DMS 273 (cell line): ENCODE measurements at regions not wholly inside any gene's neighbourhood (a gene's known extent, or its start where the extent isn't known, plus 50 kb on each side); places are given as distances from the start of the nearest gene placed in this dataset.
A peak's percentile ranks its signal among the peaks of the same experiment; 100 is the strongest.

Source experiments
- DNase-seq: peaks from one replicate; lab custom pipeline; 2025; ENCODE audit not compliant: unreplicated experiment; lab: John Stamatoyannopoulos, UW

DNA sequence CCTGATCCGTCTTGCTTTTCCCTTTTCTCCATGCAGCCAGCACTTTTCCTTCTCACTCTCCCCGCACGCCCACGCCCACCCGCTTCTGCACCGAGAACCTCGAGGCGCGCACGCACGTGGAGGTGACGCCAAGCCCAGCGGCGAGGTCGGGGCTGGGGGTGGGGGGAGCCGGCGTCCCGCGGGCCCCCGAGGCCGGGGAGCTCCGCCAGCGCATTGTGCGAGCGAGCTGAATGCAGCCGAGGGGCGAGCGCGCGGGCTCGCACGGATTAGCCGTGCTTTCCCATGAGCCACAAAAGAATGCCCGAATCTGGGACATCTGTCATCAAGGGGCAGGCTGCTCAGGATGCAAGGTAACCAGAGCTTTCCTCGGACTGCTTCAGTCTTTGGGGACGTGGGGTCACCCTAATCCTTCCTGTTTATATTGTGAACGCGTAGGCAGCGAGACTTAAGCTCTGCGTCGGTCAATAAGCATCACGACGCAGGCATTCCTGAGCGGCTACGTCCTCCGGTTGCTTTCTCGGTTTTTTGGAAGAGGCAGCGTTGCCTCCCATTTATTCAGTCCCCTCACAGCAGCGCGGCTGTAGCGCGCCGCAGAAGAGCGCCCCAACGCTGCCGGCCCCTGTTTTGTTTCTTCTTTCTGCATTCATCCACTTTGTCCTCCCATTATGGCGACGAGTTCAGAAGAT is 67.3 kb upstream of the AKT3 start:
- peak; percentile 87 for DNase-seq

DNA sequence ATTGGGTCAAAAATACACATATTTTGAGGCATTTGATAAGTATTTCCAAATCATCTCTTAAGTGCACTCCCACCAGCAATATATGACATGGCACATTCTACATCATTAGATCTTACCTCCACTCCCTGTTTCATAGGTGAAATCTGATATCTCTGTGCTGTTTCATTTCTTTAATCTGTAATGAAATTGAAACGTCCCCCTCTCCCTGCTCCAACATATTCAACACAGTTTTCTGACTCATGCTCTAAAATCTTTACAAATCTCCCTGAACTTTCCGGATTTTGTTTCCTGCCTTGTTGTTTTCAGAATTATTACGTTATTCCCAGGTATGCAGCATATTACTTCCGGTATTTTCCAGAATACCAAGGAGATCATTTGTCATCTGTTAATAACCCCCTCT is 66.1 kb upstream of the AKT3 start:
- DNase-seq, result no peak

DNA sequence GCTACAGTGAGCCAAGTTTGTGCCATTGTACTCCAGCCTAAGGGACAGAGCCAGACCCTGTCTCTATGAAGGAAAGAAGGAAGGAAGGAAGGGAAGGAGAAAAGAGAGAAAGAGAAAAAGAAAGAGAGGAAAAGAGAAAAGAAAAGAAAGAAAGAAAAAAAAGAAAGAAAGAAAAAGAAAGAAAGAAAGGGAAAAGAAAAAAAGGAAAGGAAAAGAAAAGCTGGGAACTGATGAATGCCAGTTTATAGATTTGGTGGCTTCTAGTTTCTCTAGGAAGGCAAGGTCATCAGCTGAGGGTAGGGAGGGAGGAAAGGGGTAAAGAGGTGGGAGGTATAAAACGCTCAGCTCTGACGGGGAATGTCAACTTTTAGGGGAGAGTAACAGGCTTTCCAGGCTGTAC is 62.3 kb upstream of the AKT3 start:
- no peak for DNase-seq

DNA sequence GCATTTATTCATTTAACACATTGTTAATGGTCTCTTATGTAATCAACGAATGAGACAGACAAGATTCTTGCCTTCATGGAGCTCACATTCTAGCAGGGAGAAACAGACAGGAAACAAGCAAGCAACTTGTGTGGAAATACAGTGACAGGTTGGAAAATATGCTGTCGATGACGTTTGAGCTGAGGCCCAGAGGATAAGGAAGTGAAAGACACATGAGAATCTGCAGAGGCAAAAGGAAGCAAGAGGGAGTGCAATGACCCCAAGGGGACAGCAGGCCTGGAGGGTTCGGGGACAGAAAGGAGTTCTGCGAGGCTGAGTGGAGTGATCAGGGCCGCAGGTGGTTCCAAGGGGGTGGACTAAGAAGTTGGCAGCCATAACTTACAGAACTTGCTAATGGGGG is 60.6 kb upstream of the AKT3 start:
- no peak for DNase-seq

DNA sequence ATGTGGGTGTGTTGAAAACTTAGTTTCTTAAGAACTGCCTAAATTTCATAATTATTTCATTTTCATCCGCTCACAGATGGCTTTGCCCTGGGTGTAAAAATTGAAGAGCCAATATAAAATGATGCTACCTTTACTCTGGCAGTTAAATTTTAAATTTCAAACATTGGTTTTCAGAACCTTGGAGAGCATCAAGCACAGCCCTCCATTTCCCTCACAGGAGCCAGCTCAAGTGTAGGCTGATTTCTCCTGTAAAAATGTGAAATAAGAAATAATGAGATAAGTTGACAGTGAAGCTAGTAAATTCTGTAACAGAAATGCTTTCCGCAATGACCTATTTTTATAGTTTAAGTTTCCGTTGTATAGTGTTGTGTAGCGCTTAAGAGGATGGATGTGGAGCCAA is 53.9 kb upstream of the AKT3 start:
- no peak for DNase-seq

DNA sequence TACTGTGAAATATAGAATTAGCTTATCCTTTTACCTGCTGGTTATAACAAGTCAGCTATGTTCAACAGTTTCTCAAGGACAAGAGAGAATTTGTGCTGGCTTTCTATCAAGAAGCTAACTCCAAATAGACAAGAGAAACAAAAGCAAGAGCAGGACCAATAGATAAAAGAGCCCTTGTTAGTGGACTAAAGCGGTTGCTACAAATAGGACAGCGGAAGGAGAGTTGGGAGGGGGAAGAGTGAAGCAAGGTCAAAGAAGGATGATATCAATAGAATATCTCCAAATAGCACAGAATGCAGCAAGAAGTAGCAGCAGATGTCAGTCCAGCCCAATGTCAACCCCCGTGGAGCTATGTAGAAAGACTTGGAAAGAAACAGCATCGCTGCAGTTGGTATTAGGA is 53.0 kb upstream of the AKT3 start:
- peak; percentile 25 for DNase-seq

DNA sequence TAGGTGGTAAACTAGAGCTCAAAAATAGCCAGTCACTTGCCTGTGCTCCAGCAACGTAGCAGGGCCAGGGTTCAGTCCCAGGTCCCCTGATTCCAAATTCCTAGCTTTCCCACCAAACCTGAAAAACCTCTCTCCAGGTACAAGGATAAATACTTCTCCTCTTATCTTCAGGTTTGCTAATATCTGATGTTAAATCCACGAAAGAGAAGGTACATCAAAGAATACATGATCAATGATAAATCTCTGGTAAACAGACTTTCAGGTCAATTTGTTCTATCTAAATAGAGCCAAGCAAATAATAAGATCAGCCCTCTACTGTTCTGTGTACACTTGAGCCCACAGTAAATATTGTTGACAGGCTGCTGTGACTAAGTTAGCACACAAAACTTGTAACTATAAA is 52.1 kb upstream of the AKT3 start:
- no peak for DNase-seq
